ENCODE measurements at regions not wholly inside any gene's neighbourhood (a gene's known extent, or its start where the extent isn't known, plus 50 kb on each side); places are given as distances from the start of the nearest gene placed in this dataset.

- no peak for TF ChIP-seq THAP9 (CRISPR knock-in tag; IDR thresholded peaks at IDR 0.05; ENCODE audit: borderline replicate concordance)
- TF ChIP-seq ZNF34 (CRISPR knock-in tag; IDR thresholded peaks at IDR 0.05; ENCODE audit: borderline replicate concordance), result no peak
- no peak for TF ChIP-seq ZBTB42 (CRISPR knock-in tag; IDR thresholded peaks at IDR 0.05)
- TF ChIP-seq CREB1 (IDR thresholded peaks at IDR 0.05), result no peak
- TF ChIP-seq CREB1 (CRISPR knock-in tag; IDR thresholded peaks at IDR 0.05), result peak; percentile 72
- TF ChIP-seq, protein P1, sequence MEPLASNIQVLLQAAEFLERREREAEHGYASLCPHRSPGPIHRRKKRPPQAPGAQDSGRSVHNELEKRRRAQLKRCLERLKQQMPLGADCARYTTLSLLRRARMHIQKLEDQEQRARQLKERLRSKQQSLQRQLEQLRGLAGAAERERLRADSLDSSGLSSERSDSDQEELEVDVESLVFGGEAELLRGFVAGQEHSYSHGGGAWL (CRISPR knock-in tag; IDR thresholded peaks at IDR 0.05), result no peak
- TF ChIP-seq, protein P2, sequence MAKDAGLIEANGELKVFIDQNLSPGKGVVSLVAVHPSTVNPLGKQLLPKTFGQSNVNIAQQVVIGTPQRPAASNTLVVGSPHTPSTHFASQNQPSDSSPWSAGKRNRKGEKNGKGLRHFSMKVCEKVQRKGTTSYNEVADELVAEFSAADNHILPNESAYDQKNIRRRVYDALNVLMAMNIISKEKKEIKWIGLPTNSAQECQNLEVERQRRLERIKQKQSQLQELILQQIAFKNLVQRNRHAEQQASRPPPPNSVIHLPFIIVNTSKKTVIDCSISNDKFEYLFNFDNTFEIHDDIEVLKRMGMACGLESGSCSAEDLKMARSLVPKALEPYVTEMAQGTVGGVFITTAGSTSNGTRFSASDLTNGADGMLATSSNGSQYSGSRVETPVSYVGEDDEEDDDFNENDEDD (CRISPR knock-in tag; IDR thresholded peaks at IDR 0.05; ENCODE audit: borderline replicate concordance), result no peak
- TF ChIP-seq ESRRA (CRISPR knock-in tag; IDR thresholded peaks at IDR 0.05; ENCODE audit: low read depth), result 0 out of 2 replicates have a peak, but pooled peaks have one; percentile 25
- TF ChIP-seq, protein P3, sequence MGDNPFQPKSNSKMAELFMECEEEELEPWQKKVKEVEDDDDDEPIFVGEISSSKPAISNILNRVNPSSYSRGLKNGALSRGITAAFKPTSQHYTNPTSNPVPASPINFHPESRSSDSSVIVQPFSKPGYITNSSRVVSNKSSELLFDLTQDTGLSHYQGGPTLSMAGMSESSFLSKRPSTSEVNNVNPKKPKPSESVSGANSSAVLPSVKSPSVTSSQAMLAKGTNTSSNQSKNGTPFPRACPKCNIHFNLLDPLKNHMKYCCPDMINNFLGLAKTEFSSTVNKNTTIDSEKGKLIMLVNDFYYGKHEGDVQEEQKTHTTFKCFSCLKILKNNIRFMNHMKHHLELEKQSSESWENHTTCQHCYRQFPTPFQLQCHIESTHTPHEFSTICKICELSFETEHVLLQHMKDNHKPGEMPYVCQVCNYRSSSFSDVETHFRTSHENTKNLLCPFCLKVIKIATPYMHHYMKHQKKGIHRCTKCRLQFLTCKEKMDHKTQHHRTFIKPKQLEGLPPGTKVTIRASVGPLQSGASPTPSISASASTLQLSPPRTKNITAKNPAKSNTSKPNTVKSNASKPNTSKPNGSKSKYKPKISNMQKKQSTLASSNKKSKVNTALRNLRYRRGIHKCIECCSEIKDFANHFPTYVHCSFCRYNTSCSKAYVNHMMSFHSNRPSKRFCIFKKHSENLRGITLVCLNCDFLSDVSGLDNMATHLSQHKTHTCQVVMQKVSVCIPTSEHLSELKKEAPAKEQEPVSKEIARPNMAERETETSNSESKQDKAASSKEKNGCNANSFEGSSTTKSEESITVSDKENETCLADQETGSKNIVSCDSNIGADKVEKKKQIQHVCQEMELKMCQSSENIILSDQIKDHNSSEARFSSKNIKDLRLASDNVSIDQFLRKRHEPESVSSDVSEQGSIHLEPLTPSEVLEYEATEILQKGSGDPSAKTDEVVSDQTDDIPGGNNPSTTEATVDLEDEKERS (CRISPR knock-in tag; IDR thresholded peaks at IDR 0.05), result no peak
- TF ChIP-seq ZNF12 (CRISPR knock-in tag; IDR thresholded peaks at IDR 0.05), result peak; percentile 65; the same call in 1 of the 2 replicates
- TF ChIP-seq SAFB2 (CRISPR knock-in tag; IDR thresholded peaks at IDR 0.05; ENCODE audit: borderline replicate concordance, low read depth), result no peak
- TF ChIP-seq, protein P4, sequence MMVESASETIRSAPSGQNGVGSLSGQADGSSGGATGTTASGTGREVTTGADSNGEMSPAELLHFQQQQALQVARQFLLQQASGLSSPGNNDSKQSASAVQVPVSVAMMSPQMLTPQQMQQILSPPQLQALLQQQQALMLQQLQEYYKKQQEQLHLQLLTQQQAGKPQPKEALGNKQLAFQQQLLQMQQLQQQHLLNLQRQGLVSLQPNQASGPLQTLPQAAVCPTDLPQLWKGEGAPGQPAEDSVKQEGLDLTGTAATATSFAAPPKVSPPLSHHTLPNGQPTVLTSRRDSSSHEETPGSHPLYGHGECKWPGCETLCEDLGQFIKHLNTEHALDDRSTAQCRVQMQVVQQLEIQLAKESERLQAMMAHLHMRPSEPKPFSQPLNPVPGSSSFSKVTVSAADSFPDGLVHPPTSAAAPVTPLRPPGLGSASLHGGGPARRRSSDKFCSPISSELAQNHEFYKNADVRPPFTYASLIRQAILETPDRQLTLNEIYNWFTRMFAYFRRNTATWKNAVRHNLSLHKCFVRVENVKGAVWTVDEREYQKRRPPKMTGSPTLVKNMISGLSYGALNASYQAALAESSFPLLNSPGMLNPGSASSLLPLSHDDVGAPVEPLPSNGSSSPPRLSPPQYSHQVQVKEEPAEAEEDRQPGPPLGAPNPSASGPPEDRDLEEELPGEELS (CRISPR knock-in tag; IDR thresholded peaks at IDR 0.05), result peak; percentile 90
- TF ChIP-seq DRAP1 (CRISPR knock-in tag; IDR thresholded peaks at IDR 0.05), result no peak
- no peak for TF ChIP-seq RFXANK (CRISPR knock-in tag; IDR thresholded peaks at IDR 0.05)
- peak; percentile 36; the same call in 1 of the 2 replicates for TF ChIP-seq PHF21A (CRISPR knock-in tag; IDR thresholded peaks at IDR 0.05)
- 0 out of 2 replicates have a peak, but pooled peaks have one; percentile 50 for TF ChIP-seq PPARG (CRISPR knock-in tag; conservative IDR thresholded peaks at IDR 0.05)
- TF ChIP-seq RXRA (CRISPR knock-in tag; IDR thresholded peaks at IDR 0.05), result no peak
- TF ChIP-seq RARA (CRISPR knock-in tag; IDR thresholded peaks at IDR 0.05), result peak; percentile 80
- 0 out of 2 replicates have a peak, but pooled peaks have one; percentile 6 for TF ChIP-seq TCF7 (IDR thresholded peaks at IDR 0.05; ENCODE audit: low read depth)
- no peak for TF ChIP-seq ATRX (CRISPR knock-in tag; IDR thresholded peaks at IDR 0.05; ENCODE audit: borderline replicate concordance)
- TF ChIP-seq YEATS2 (CRISPR knock-in tag; IDR thresholded peaks at IDR 0.05; ENCODE audit: borderline replicate concordance), result peak; percentile 13; the same call in 1 of the 2 replicates
- peak; percentile 63; the same call in 1 of the 2 replicates for TF ChIP-seq KDM1A (CRISPR knock-in tag; IDR thresholded peaks at IDR 0.05)
Measured at GRCh38 chr2:18752022-18752493, 162.7 kb upstream of the NT5C1B start (continued).
